ENCODE measurements at regions not wholly inside any gene's neighbourhood (a gene's known extent, or its start where the extent isn't known, plus 50 kb on each side); places are given as distances from the start of the nearest gene placed in this dataset.

DNA sequence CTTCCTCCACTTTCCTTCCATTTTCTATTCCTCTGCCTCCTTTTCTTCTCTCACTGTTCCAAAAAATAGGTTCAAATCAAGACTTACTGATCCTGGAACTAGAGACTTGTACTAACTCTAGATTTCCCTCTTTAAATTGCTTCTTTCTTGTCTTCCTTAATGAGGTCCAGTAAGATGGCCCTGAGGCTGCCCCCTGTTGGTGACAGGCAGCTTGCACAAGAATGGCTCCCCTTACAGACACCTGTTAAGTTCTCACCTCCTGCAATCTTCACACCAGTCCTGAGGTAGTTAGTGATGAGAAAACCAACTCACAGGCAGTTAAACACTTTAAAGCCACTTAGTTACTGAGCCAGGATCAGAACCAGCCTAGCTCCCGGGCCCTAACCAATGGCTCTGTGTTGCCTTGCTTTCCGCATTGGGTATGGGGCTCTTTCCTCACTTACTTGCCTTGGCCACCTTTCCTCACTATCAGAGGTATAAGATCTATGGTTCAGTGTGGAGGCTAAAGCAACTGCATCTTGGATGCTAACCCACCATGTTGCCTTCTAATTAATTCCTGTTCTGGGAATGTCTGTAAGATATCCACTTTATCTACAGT, 130.6 kb downstream of the AKAIN1 start:
- TF ChIP-seq POLR2A (IDR thresholded peaks at IDR 0.05), result no peak
- TF ChIP-seq, protein P1, sequence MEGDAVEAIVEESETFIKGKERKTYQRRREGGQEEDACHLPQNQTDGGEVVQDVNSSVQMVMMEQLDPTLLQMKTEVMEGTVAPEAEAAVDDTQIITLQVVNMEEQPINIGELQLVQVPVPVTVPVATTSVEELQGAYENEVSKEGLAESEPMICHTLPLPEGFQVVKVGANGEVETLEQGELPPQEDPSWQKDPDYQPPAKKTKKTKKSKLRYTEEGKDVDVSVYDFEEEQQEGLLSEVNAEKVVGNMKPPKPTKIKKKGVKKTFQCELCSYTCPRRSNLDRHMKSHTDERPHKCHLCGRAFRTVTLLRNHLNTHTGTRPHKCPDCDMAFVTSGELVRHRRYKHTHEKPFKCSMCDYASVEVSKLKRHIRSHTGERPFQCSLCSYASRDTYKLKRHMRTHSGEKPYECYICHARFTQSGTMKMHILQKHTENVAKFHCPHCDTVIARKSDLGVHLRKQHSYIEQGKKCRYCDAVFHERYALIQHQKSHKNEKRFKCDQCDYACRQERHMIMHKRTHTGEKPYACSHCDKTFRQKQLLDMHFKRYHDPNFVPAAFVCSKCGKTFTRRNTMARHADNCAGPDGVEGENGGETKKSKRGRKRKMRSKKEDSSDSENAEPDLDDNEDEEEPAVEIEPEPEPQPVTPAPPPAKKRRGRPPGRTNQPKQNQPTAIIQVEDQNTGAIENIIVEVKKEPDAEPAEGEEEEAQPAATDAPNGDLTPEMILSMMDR (IDR thresholded peaks at IDR 0.05), result peak in 4 of 12 donors; percentile 5 to 26 (median 20)
- ATAC-seq, result no peak
- Histone ChIP-seq H3K27me3 (peaks cover 0 to 8% (median 0%) of the 10 kb centered on the region in 9 donors), H3K36me3 (no peaks in the 10 kb centered on the region), H3K4me3 (no peak overlapping the region), H3K27ac (no peak overlapping the region), H3K9me3 (no peaks in the 10 kb centered on the region), H3K4me1 (no peaks in the 10 kb centered on the region)
- whole genome bisulfite sequencing, 4 donors, result 90 to 97% (median 96%) methylated on average over 2 of the region's 2 CpGs
- DNase-seq, result no peak
- intact Hi-C loops (cut with DNase I), result no loop called here

DNA sequence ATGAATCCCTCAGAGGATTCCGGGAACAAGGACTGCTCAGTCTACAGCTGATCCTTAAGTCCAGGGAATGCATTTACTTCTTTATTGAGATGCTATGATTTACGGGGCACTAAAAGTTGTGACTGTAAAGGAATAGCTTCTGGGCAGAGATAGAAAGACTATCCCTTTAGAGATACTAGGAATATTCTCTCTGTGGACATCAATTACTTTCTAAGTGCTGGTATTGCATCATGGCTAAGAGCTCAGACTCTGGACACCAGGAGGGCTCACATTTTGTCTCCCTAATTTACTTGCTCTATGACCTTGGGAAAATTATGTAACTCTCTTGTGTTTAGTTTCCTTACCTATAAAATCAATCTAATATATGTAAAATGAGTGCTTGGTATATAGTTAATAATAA, 131.4 kb downstream of the AKAIN1 start:
- Histone ChIP-seq H3K4me3 (no peak overlapping the region), H3K36me3 (no peaks in the 10 kb centered on the region), H3K27me3 (peaks cover 0 to 8% (median 0%) of the 10 kb centered on the region in 9 donors), H3K9me3 (no peaks in the 10 kb centered on the region), H3K4me1 (no peaks in the 10 kb centered on the region), H3K27ac (no peak overlapping the region)
- no peak for ATAC-seq
- 88 to 91% (median 90%) methylated on average over 2 of the region's 2 CpGs for WGBS, 4 donors
- TF ChIP-seq, protein P1 (IDR thresholded peaks at IDR 0.05), result no peak
- TF ChIP-seq POLR2A (IDR thresholded peaks at IDR 0.05), result no peak
- intact Hi-C loops (cut with DNase I), result no loop called here
- DNase-seq, result no peak

DNA sequence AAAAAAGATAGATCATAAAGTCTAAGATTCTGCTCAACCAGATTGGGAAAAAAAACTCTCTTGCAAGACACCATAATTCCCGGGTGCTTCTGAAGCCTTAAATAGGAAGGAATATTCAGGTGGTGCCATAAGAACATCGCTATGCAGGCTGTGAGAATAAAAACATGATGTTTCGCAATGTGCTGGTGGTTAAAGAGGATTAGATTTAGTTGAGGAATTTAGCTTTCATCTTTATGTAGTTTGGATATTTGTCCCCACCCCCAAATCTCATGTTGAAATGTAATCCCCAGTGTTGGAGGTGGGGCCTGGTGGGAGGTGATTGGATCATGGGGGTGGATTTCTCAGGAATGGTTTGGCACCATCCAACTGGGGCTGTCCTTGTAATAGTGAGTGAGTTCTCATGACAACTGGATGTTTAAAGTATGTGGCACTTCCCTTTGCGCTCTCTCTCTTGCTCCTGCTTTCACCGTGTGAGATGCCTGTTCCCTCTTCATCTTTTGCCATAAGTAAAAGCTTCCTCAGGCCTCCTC, 132.2 kb downstream of the AKAIN1 start:
- no peak for DNase-seq
- no peak for TF ChIP-seq POLR2A (IDR thresholded peaks at IDR 0.05)
- TF ChIP-seq, protein P1 (IDR thresholded peaks at IDR 0.05), result no peak

DNA sequence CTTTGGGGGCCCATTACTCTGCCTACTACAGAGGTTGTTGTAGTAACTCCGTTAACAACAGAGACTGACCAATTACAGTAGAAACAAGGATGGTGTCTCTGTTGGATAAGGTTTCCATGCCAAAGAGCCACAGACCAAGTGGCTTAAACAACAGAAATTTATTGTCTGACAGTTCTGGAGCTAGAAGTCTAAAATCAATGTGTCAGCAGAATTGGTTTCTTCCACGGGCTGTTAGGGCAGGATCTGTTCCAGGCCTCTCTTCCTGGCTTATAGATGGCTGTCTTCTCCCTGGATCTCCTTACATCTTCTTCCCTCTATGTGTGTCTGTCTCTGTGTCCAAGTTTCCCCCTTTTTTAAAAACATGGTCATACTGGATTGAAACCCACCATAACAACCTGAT, 135.3 kb downstream of the AKAIN1 start:
- ATAC-seq (no peak), DNase-seq (no peak)
- intact Hi-C loops (cut with DNase I), result no loop called here
- H3K36me3 ChIP-seq, result no peaks in the 10 kb centered on the region
- H3K4me3 ChIP-seq, result no peak overlapping the region
- H3K27me3 ChIP-seq, result peaks cover 0 to 3% (median 0%) of the 10 kb centered on the region in 9 donors
- TF ChIP-seq, protein P1 (IDR thresholded peaks at IDR 0.05), result no peak
- no peak for TF ChIP-seq POLR2A (IDR thresholded peaks at IDR 0.05)
- WGBS, 4 donors, result 69 to 76% (median 72%) methylated on average over 2 of the region's 2 CpGs
- H3K9me3 ChIP-seq, result peaks cover 0 to 8% (median 0%) of the 10 kb centered on the region in 12 donors
- peaks cover 0 to 16% (median 0%) of the 10 kb centered on the region in 12 donors for H3K4me1 ChIP-seq
- no peak overlapping the region for H3K27ac ChIP-seq

More for the DNA sequence above, 132.2 kb downstream of the AKAIN1 start:
- H3K9me3 ChIP-seq, result no peaks in the 10 kb centered on the region
- no peak for ATAC-seq
- H3K27ac ChIP-seq, result no peak overlapping the region
- WGBS, 4 donors, result 83 to 88% (median 86%) methylated on average over 5 of the region's 5 CpGs
- intact Hi-C loops (cut with DNase I), result no loop called here
- no peaks in the 10 kb centered on the region for H3K36me3 ChIP-seq
- H3K4me1 ChIP-seq, result no peaks in the 10 kb centered on the region
- no peak overlapping the region for H3K4me3 ChIP-seq
- H3K27me3 ChIP-seq, result peaks cover 0 to 8% (median 0%) of the 10 kb centered on the region in 9 donors
